ENCODE measurements at regions not wholly inside any gene's neighbourhood (a gene's known extent, or its start where the extent isn't known, plus 50 kb on each side); places are given as distances from the start of the nearest gene placed in this dataset.

GRCh38 chr11:109093354-109093753, 328.6 kb upstream of the C11orf87 start:
- Histone ChIP-seq H3K4me1 (ENCODE audit: insufficient read depth) (no peaks in the 10 kb centered on the region), H3K4me3 (ENCODE audit: low read depth, low read length) (no peak overlapping the region), H3K27ac (ENCODE audit: low read depth) (no peak overlapping the region), H3K36me3 (ENCODE audit: insufficient read depth) (no peaks in the 10 kb centered on the region)
- DNase-seq (ENCODE audit: extremely low spot score) = no peak
- WGBS = 91% methylated on average over 1 of the region's 1 CpG

GRCh38 chr11:109096266-109096665, 325.7 kb upstream of the C11orf87 start:
- H3K36me3 ChIP-seq (ENCODE audit: insufficient read depth) = no peaks in the 10 kb centered on the region
- 82% methylated on average over 3 of the region's 3 CpGs for WGBS
- no peak overlapping the region for H3K4me3 ChIP-seq (ENCODE audit: low read depth, low read length)
- H3K4me1 ChIP-seq (ENCODE audit: insufficient read depth) = no peaks in the 10 kb centered on the region
- no peak overlapping the region for H3K27ac ChIP-seq (ENCODE audit: low read depth)
- DNase-seq (ENCODE audit: extremely low spot score) = no peak

- Histone ChIP-seq H3K27ac (ENCODE audit: low read depth) (no peak overlapping the region), H3K4me1 (ENCODE audit: insufficient read depth) (no peaks in the 10 kb centered on the region), H3K36me3 (ENCODE audit: insufficient read depth) (no peaks in the 10 kb centered on the region), H3K4me3 (ENCODE audit: low read depth, low read length) (no peak overlapping the region)
- no peak for DNase-seq (ENCODE audit: extremely low spot score)
- 88% methylated on average over 8 of the region's 8 CpGs for WGBS
These were observed 315.7 kb upstream of the C11orf87 start for GRCh38 chr11:109106151-109106906.

GRCh38 chr11:109109150-109109549, 312.8 kb upstream of the C11orf87 start:
- H3K4me1 ChIP-seq (ENCODE audit: insufficient read depth) = no peaks in the 10 kb centered on the region
- 48% methylated on average over 3 of the region's 3 CpGs for WGBS
- no peak overlapping the region for H3K27ac ChIP-seq (ENCODE audit: low read depth)
- H3K4me3 ChIP-seq (ENCODE audit: low read depth, low read length) = no peak overlapping the region
- DNase-seq (ENCODE audit: extremely low spot score) = no peak
- H3K36me3 ChIP-seq (ENCODE audit: insufficient read depth) = no peaks in the 10 kb centered on the region

DNA sequence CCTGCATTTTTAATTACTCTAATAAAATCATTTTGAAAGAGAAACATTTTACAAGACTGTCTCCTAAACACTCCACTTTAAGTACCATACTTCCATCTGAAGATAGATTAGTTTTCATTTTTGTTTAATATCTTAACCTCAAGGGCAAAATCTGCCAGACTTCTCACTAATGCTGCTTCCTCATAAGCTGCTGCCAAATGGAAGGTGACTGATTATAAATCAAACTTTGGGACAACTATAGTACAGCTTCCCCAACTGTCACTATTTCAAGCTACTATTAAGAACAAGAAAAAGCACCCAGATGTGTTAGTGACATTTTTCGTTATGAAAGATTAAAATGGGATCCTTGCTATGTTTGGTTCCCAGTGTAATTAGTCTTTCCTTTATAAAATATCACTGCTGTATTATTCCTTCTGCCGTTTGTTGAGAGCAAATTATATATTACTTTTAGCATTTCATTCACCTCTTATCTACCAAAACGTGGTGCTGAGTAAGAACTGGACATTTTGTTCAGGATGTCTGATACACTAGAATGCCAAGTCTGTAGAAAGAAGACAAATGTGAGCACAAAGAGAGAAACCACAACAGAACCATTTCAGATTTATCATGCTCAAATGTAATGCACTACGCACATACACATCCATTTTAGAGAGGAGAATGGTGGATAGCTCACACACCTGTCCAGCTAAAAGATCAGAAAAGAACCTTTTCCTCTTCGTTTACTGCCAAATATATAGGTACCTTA, 312.2 kb upstream of the C11orf87 start:
- no peak overlapping the region for H3K4me3 ChIP-seq (ENCODE audit: low read depth, low read length)
- H3K4me1 ChIP-seq (ENCODE audit: insufficient read depth) = no peaks in the 10 kb centered on the region
- no peak for DNase-seq (ENCODE audit: extremely low spot score)
- no peaks in the 10 kb centered on the region for H3K36me3 ChIP-seq (ENCODE audit: insufficient read depth)
- 56% methylated on average over 5 of the region's 5 CpGs for WGBS
- no peak overlapping the region for H3K27ac ChIP-seq (ENCODE audit: low read depth)

DNA sequence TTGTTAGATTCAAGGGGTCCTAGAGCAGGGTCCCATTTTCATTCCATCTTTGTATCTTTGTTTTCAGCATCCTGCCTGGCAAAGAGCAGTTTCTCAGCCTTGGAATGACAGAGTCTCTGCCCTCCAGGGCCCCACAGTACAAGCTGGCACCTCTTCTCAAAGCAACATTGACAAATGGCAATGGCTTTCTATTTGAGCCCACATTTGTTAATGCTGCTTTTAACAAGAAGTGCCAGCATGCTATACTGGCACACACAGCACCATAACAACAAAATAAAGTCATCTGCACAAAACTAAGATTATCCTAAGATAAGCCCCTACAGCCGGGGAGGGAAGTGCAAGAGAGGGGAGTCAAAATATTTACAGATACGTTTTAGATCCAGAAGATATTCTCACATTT, 309.7 kb upstream of the C11orf87 start:
- H3K36me3 ChIP-seq (ENCODE audit: insufficient read depth) = no peaks in the 10 kb centered on the region
- no peak for DNase-seq (ENCODE audit: extremely low spot score)
- WGBS = 13% methylated on average over 2 of the region's 2 CpGs
- H3K4me1 ChIP-seq (ENCODE audit: insufficient read depth) = no peaks in the 10 kb centered on the region
- no peak overlapping the region for H3K27ac ChIP-seq (ENCODE audit: low read depth)
- no peak overlapping the region for H3K4me3 ChIP-seq (ENCODE audit: low read depth, low read length)

DNA sequence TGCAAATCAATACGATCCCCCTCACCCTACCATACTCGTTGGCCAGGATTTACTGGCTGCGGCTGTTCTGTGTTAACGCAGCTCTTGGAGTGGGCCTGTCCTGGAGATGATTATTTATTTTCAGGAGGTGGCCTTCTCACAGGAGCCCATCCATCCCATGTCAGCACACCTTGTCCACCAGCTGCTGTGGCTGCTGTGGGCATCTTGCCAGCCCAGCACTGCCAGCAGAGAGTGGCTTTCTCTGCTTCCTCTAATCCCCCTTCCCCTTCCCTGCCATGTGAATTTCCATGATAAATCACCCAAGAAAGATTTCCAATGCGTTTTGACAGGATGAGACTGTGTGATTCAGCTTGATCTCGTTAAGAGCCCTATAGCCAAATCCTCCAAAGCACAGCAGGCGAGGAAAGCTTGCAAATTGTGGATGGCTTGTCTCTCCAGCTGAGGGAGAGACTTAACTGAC, 309.1 kb upstream of the C11orf87 start:
- no peaks in the 10 kb centered on the region for H3K4me1 ChIP-seq (ENCODE audit: insufficient read depth)
- no peaks in the 10 kb centered on the region for H3K36me3 ChIP-seq (ENCODE audit: insufficient read depth)
- H3K27ac ChIP-seq (ENCODE audit: low read depth) = no peak overlapping the region
- DNase-seq (ENCODE audit: extremely low spot score) = no peak
- no peak overlapping the region for H3K4me3 ChIP-seq (ENCODE audit: low read depth, low read length)
- 13% methylated on average over 7 of the region's 7 CpGs for WGBS

GRCh38 chr11:109120341-109120740, 301.6 kb upstream of the C11orf87 start:
- Histone ChIP-seq H3K27ac (ENCODE audit: low read depth) (no peak overlapping the region), H3K4me1 (ENCODE audit: insufficient read depth) (no peaks in the 10 kb centered on the region), H3K4me3 (ENCODE audit: low read depth, low read length) (no peak overlapping the region), H3K36me3 (ENCODE audit: insufficient read depth) (no peaks in the 10 kb centered on the region)
- 85% methylated on average over 3 of the region's 3 CpGs for WGBS
- DNase-seq (ENCODE audit: extremely low spot score) = no peak

DNA sequence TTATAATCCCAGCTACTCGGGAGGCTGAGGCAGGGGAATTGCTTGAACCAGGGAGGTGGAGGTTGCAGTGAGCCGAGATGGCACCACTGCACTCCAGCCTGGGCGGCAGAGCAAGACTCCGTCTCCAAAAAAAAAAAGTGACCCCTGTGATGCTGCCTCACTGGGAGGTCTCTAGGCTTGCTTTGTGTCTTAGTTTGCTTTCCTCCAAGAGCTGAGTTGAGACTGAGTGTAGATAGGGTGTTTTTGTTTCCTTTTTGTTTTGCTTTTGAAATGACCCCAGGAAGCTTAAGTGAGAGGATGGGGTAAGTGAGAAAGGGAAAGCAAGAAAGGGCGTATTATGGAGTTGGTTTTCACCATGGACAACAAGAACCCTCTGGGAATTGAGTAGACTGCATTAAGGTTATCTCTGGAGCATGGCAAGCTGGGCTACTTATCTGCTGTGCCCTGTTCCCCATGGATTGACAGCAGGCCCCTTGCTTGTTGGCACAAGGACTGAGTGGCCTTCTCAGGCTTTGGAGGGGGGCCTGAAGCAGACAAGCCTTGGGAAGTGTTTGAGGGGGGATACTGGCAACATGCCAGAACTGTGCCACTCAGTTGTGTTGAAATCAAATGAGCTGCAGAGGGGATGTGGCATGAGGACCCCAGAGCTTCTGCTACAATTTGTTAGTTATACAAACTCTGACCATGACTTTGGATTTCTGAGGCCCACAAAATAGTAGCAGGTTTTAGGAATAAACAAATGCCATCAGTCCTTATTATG, 300.6 kb upstream of the C11orf87 start:
- no peak for DNase-seq (ENCODE audit: extremely low spot score)
- H3K36me3 ChIP-seq (ENCODE audit: insufficient read depth) = no peaks in the 10 kb centered on the region
- H3K27ac ChIP-seq (ENCODE audit: low read depth) = no peak overlapping the region
- 91% methylated on average over 5 of the region's 5 CpGs for WGBS
- H3K4me1 ChIP-seq (ENCODE audit: insufficient read depth) = no peaks in the 10 kb centered on the region
- H3K4me3 ChIP-seq (ENCODE audit: low read depth, low read length) = no peak overlapping the region

DNA sequence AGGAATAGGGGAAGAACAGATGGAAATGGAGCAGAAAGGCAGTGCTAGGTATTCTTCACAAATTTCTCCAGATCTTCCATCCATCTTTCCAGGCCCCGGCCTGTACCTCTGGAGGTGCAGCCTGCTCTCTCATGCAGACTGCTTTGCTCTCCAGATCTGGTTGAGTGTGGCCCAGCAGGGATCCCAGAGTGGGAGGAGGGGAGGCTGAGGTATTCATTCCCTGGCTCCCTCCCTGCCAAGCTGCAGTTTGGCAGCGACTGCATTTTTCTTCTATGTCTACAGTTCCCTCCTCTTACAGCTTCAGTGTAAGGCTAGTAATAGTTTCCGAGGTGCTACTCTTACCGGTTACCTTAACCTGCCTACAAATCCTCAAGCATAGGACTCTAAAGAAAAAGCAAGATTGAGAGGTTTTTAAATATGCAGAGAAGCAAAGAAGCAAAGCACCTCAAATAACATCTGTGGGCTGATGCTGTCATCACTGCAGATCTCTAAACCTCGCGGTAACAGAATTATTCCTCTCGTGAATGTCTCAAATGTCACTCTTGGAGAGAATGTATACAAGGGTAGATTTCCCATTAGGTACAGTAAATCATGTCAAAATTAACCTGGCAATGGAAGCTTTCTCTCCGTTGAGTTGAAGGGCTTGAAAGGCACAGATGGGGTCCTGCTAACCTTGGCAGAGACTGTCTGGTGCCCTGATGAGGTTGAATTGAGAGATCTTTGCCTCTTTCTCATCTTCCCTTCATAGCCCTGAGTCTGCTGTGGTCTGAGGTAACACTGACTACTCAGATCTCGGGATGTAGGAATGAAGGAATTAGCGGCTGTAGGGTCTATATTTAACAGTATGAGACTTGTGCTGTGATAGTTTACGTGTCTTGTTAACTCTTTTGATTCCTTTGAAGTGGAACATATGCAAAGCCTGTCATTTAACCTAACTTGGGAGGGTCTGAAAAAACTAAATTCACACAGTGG, 297.9 kb upstream of the C11orf87 start:
- H3K4me1 ChIP-seq (ENCODE audit: insufficient read depth) = no peaks in the 10 kb centered on the region
- WGBS = 31% methylated on average over 11 of the region's 11 CpGs
- no peaks in the 10 kb centered on the region for H3K36me3 ChIP-seq (ENCODE audit: insufficient read depth)
- no peak for DNase-seq (ENCODE audit: extremely low spot score)
- no peak overlapping the region for H3K27ac ChIP-seq (ENCODE audit: low read depth)
- H3K4me3 ChIP-seq (ENCODE audit: low read depth, low read length) = no peak overlapping the region

- DNase-seq (ENCODE audit: extremely low spot score) = no peak
- Histone ChIP-seq H3K4me3 (ENCODE audit: low read depth, low read length) (no peak overlapping the region), H3K36me3 (ENCODE audit: insufficient read depth) (no peaks in the 10 kb centered on the region), H3K27ac (ENCODE audit: low read depth) (no peak overlapping the region), H3K4me1 (ENCODE audit: insufficient read depth) (no peaks in the 10 kb centered on the region)
- WGBS = 24% methylated on average over 1 of the region's 1 CpG
These were observed 291.1 kb upstream of the C11orf87 start for GRCh38 chr11:109130910-109131309.

GRCh38 chr11:109132539-109132938, 289.5 kb upstream of the C11orf87 start:
- no peak for DNase-seq (ENCODE audit: extremely low spot score)
- Histone ChIP-seq H3K27ac (ENCODE audit: low read depth) (no peak overlapping the region), H3K4me3 (ENCODE audit: low read depth, low read length) (no peak overlapping the region), H3K4me1 (ENCODE audit: insufficient read depth) (no peaks in the 10 kb centered on the region), H3K36me3 (ENCODE audit: insufficient read depth) (no peaks in the 10 kb centered on the region)
- 37% methylated on average over 4 of the region's 4 CpGs for WGBS

DNA sequence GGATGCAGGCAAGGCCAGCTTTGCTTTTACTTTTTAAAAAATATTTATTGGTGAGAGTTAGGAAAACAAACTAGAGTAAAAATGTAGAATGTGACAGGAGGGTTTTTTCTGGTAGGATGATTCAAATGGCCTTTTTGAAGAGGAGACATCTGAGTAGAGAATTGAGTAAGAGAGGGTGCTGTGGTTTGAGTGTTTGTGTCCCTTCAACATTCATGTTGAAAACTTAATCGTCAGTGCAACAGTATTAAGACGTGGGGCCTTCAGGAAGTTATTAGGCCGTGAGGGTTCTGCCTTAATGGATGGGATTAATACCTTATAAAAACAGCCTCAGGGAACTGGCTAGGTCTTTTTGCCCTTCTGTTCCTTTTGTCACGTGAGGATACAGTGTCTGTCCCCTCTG, 288.8 kb upstream of the C11orf87 start:
- Histone ChIP-seq H3K4me3 (ENCODE audit: low read depth, low read length) (no peak overlapping the region), H3K4me1 (ENCODE audit: insufficient read depth) (no peaks in the 10 kb centered on the region), H3K36me3 (ENCODE audit: insufficient read depth) (no peaks in the 10 kb centered on the region), H3K27ac (ENCODE audit: low read depth) (no peak overlapping the region)
- DNase-seq (ENCODE audit: extremely low spot score) = no peak
- WGBS = 50% methylated on average over 4 of the region's 4 CpGs

Data from urinary bladder (tissue), 3 donors.